ENCODE measurements at regions not wholly inside any gene's neighbourhood (a gene's known extent, or its start where the extent isn't known, plus 50 kb on each side); places are given as distances from the start of the nearest gene placed in this dataset.

DNA sequence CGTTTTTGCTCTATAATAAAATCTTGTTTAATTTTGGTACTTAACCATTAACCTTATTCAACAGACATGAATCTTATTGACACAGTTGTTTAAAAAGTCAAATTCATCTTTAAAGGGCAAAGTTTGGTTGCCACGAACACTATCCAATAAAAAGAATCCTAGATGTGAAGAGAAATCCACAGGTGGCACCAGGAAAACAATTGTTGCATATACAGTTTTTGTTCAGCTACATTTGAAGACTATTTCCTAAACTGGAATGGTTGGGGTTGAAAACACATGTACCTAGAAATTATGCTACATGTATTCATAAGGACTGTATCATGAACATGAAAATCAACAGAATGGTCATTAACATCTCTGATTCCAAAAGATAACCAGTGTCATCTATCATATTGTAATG lies 71.1 kb upstream of the GULP1 start:
- Histone ChIP-seq H4K5ac (ENCODE audit: insufficient read length, low read depth, low read length) (no peak overlapping the region), H3K23ac (ENCODE audit: insufficient read length) (no peak overlapping the region), H2BK15ac (ENCODE audit: low read length) (no peak overlapping the region), H4K8ac (ENCODE audit: extremely low read depth, insufficient read depth, low read length) (no peak overlapping the region), H4K91ac (replicated peaks; ENCODE audit: insufficient read length, low read length) (no peak overlapping the region), H3K27ac (ENCODE audit: low read depth, low read length) (no peak overlapping the region), H3K56ac (replicated peaks; ENCODE audit: insufficient read length, low read depth, low read length) (no peak overlapping the region), H2BK12ac (ENCODE audit: low read depth, low read length) (no peak overlapping the region), H2AK5ac (ENCODE audit: low read depth, low read length) (no peak overlapping the region), H3K4ac (replicated peaks; ENCODE audit: insufficient read length, low read depth, low read length) (no peak overlapping the region), H3K4me1 (replicated peaks in 1 of 4; ENCODE audit: control insufficient read depth in 3 of 4, insufficient read depth in 4 of 4, low read length in 3 of 4) (peaks cover 0 to 4% (median 0%) of the 10 kb centered on the region in 4 experiments; a peak in 1 of 7 replicates), H3K36me3 (ENCODE audit: control insufficient read depth in 2 of 4, insufficient read depth in 4 of 4, low read length in 3 of 4) (no peaks in the 10 kb centered on the region), H3K4me3 (ENCODE audit: extremely low read depth in 1 of 4, insufficient read depth in 2 of 4, low read depth in 3 of 4, low read length in 4 of 4) (no peak overlapping the region), H2BK5ac (ENCODE audit: low read depth, low read length) (no peak overlapping the region), H2BK120ac (replicated peaks; ENCODE audit: low read depth, low read length) (no peak overlapping the region), H3K23me2 (ENCODE audit: low read depth, low read length) (no peaks in the 10 kb centered on the region), H3K27me3 (replicated peaks in 1 of 4; ENCODE audit: control insufficient read depth in 3 of 4, extremely low read depth in 1 of 4, insufficient read depth in 3 of 4, low read length in 3 of 4) (no peaks in the 10 kb centered on the region), H4K20me1 (replicated peaks in 1 of 2; ENCODE audit: control insufficient read depth in 1 of 2, insufficient read depth in 2 of 2, low read length in 2 of 2) (no peaks in the 10 kb centered on the region), H3K79me2 (ENCODE audit: control insufficient read depth in 1 of 2, insufficient read depth in 2 of 2, low read length in 2 of 2) (no peaks in the 10 kb centered on the region), H3K9me3 (ENCODE audit: insufficient read depth in 2 of 2, low read depth in 1 of 2, low read length in 1 of 2) (peaks cover 0 to 2% of the 10 kb centered on the region in 2 experiments; a peak in 1 of 4 replicates), H3K79me1 (ENCODE audit: low read depth, low read length) (no peaks in the 10 kb centered on the region), H2BK20ac (ENCODE audit: low read length) (no peak overlapping the region), H2AFZ (ENCODE audit: low read length) (no peak overlapping the region), H3K14ac (ENCODE audit: insufficient read length) (no peak overlapping the region), H3K4me2 (ENCODE audit: insufficient read depth in 1 of 2, low read depth in 2 of 2, low read length in 2 of 2) (no peak overlapping the region), H3K18ac (ENCODE audit: extremely low read depth, low read length) (no peak overlapping the region), H3K9ac (replicated peaks in 1 of 4; ENCODE audit: extremely low read depth in 1 of 4, low read depth in 3 of 4, low read length in 3 of 4) (no peak overlapping the region)
- 93% methylated on average over 2 of the region's 2 CpGs; no CpG with 5 or more reads in 1 of the 2 experiments for WGBS, 2 experiments (ENCODE audit: extremely low coverage in 1 of 2, insufficient coverage in 1 of 2, insufficient read length in 1 of 2, insufficient replicate concordance in 2 of 2, low coverage in 1 of 2, low lambda C conversion rate in 2 of 2, missing lambda C conversion rate in 1 of 2)
- CTCF ChIA-PET (ENCODE audit: partially characterized antibody): no interaction called here
- POLR2A ChIA-PET (ENCODE audit: partially characterized antibody): interaction anchor here (1.0 kb wide), 1 partner anchor 11 kb away, joined by 3 read pairs; no protein-coding TSS in a partner anchor
- no peak for DNase-seq (ENCODE audit: low read depth in 1 of 2, low spot score in 2 of 2)
- no peak for FAIRE-seq
- TF ChIP-seq ZNF274 (IDR thresholded peaks at IDR 0.05; ENCODE audit: borderline replicate concordance, extremely low read depth, low read length): no peak
- no peak for TF ChIP-seq RNF2 (IDR thresholded peaks at IDR 0.05; ENCODE audit: borderline replicate concordance, low read depth, low read length, missing control alignments, poor library complexity, severe bottlenecking)
- TF ChIP-seq HDAC2 (IDR thresholded peaks at IDR 0.05; ENCODE audit: borderline replicate concordance in 1 of 2, low read depth in 2 of 2, low read length in 2 of 2): no peak
- TF ChIP-seq, protein P1, sequence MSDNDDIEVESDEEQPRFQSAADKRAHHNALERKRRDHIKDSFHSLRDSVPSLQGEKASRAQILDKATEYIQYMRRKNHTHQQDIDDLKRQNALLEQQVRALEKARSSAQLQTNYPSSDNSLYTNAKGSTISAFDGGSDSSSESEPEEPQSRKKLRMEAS (IDR thresholded peaks at IDR 0.05): no peak
- TF ChIP-seq BACH1 (IDR thresholded peaks at IDR 0.05; ENCODE audit: low read length): no peak
- no peak for TF ChIP-seq MAFK (IDR thresholded peaks at IDR 0.05; ENCODE audit: low read depth, low read length)
- no peak for TF ChIP-seq TAF7 (optimal IDR thresholded peaks at IDR 0.05; ENCODE audit: borderline replicate concordance, low read depth, low read length)
- no peak for TF ChIP-seq NANOG (IDR thresholded peaks at IDR 0.05; ENCODE audit: insufficient read depth, low read depth, low read length, poor library complexity, severe bottlenecking)
- TF ChIP-seq, protein P2, sequence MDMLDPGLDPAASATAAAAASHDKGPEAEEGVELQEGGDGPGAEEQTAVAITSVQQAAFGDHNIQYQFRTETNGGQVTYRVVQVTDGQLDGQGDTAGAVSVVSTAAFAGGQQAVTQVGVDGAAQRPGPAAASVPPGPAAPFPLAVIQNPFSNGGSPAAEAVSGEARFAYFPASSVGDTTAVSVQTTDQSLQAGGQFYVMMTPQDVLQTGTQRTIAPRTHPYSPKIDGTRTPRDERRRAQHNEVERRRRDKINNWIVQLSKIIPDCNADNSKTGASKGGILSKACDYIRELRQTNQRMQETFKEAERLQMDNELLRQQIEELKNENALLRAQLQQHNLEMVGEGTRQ (IDR thresholded peaks at IDR 0.05; ENCODE audit: low read length): no peak
- no peak for TF ChIP-seq SP2 (IDR thresholded peaks at IDR 0.05; ENCODE audit: low read length)

Data from H1 (cell line).